KMS-11 (cell line): ENCODE measurements at regions not wholly inside any gene's neighbourhood (a gene's known extent, or its start where the extent isn't known, plus 50 kb on each side); places are given as distances from the start of the nearest gene placed in this dataset.
"Not testable (repeated sequence)": the region's sequence is repeated elsewhere in the genome, so short reads cannot be mapped to it uniquely, and the experiment has no call there.

ENCODE experiments used
- H2AFZ ChIP-seq: fragments of 200-600 bp; sonication (generic); 2 replicates; pipeline ENCODE4 v1.6.1; 2016; ENCODE audit warnings: antibody characterized with exemption, mixed run types, low read depth
- H3K27ac ChIP-seq: fragments of 200-600 bp; sonication (generic); 2 replicates; pipeline ENCODE4 v1.6.1; 2016; ENCODE audit warnings: mild to moderate bottlenecking, mixed run types
- H3K27me3 ChIP-seq: fragments of 200-600 bp; sonication (generic); 2 replicates; pipeline ENCODE4 v1.6.1; 2017; ENCODE audit warnings: mild to moderate bottlenecking, low read depth, mixed run types, moderate library complexity; ENCODE audit not compliant: insufficient read depth
- H3K36me3 ChIP-seq: fragments of 200-600 bp; sonication (generic); 2 replicates; pipeline ENCODE4 v1.6.1; 2017; ENCODE audit warnings: mild to moderate bottlenecking, mixed run types; ENCODE audit not compliant: insufficient read depth
- H3K4me1 ChIP-seq: fragments of 200-600 bp; sonication (generic); 2 replicates; pipeline ENCODE4 v1.6.1; 2016; ENCODE audit warnings: mild to moderate bottlenecking, low read depth, mixed run types; ENCODE audit not compliant: poor library complexity, severe bottlenecking
- H3K4me2 ChIP-seq: fragments of 200-600 bp; sonication (generic); 2 replicates; pipeline ENCODE4 v1.7.0; 2016; ENCODE audit warnings: mild to moderate bottlenecking, mixed run types
- H3K4me3 ChIP-seq: fragments of 200-600 bp; sonication (generic); IDR thresholded peaks from 2 replicates; pipeline ENCODE4 v1.6.1; 2017; ENCODE audit warnings: low read depth, low read length, mixed read lengths; ENCODE audit not compliant: insufficient read depth
- H3K79me2 ChIP-seq: fragments of 200-600 bp; sonication (generic); 2 replicates; pipeline ENCODE4 v1.6.1; 2016; ENCODE audit warnings: low read depth, mixed run types; ENCODE audit not compliant: insufficient read depth
- H3K9ac ChIP-seq: fragments of 200-600 bp; sonication (generic); 2 replicates; pipeline ENCODE4 v1.6.1; 2016; ENCODE audit warnings: mild to moderate bottlenecking, mixed run types
- H4K20me1 ChIP-seq: fragments of 200-600 bp; sonication (generic); 2 replicates; pipeline ENCODE4 v1.6.1; 2016; ENCODE audit warnings: mild to moderate bottlenecking, mixed run types; ENCODE audit not compliant: insufficient read depth
- TF ChIP-seq, protein P1 (sequence below): fragments of 200-600 bp; sonication (generic); conservative IDR thresholded peaks from 2 replicates; pipeline ENCODE4 v1.6.1; 2017; ENCODE audit warnings: low read depth, mild to moderate bottlenecking, antibody characterized with exemption, low read length, moderate library complexity, mixed read lengths

DNA sequence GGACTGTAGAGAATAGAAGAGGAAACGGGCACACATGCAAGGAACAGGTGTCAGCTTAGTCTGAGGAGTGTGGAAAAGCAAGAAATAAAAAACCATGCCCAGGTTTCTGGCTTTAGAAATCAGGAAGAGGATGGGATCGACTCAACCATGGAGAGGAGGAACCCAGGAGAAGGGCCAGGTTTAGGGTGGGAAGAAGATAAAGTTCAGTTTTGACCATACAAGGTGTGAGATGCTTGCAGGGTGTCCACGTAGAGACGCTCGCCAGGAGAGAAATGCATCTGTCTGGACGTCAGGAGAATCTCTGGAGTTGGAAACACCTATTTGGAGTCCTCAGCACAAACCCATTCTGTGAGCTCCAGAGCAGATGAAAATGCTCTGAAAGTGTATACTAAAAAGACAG is 275.1 kb downstream of the CYRIA start:
- H3K36me3 ChIP-seq: no peaks in the 10 kb centered on the region
- H4K20me1 ChIP-seq: no peaks in the 10 kb centered on the region
- H3K27ac ChIP-seq: no peak overlapping the region
- H3K4me1 ChIP-seq: no peaks in the 10 kb centered on the region
- no peak overlapping the region for H3K9ac ChIP-seq
- H2AFZ ChIP-seq: no peak overlapping the region
- H3K27me3 ChIP-seq: no peaks in the 10 kb centered on the region
- no peak overlapping the region for H3K4me2 ChIP-seq
- TF ChIP-seq, protein P1, sequence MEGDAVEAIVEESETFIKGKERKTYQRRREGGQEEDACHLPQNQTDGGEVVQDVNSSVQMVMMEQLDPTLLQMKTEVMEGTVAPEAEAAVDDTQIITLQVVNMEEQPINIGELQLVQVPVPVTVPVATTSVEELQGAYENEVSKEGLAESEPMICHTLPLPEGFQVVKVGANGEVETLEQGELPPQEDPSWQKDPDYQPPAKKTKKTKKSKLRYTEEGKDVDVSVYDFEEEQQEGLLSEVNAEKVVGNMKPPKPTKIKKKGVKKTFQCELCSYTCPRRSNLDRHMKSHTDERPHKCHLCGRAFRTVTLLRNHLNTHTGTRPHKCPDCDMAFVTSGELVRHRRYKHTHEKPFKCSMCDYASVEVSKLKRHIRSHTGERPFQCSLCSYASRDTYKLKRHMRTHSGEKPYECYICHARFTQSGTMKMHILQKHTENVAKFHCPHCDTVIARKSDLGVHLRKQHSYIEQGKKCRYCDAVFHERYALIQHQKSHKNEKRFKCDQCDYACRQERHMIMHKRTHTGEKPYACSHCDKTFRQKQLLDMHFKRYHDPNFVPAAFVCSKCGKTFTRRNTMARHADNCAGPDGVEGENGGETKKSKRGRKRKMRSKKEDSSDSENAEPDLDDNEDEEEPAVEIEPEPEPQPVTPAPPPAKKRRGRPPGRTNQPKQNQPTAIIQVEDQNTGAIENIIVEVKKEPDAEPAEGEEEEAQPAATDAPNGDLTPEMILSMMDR: no peak
- H3K4me3 ChIP-seq: no peak overlapping the region
- H3K79me2 ChIP-seq: no peaks in the 10 kb centered on the region

DNA sequence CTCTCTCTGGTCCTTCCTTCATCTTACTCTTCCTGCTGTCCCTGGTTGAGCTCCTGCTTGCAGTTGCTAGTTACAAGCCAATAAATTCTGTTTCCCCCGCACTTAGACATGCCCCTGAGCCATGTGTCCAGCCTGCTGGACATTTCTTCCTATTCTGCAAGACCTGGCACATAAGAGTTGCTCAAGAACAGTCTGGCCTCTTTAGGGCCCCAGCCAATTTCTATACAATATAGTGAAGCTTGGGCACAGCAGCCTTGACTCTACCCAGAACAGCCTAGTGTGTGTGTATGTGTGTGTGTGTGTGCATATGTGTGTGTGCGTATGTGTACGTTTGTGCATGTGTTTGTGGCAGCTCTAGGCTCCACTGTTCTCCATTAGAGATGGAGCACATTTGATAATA is 276.0 kb downstream of the CYRIA start:
- no peaks in the 10 kb centered on the region for H3K79me2 ChIP-seq
- H3K36me3 ChIP-seq: no peaks in the 10 kb centered on the region
- no peaks in the 10 kb centered on the region for H3K27me3 ChIP-seq
- no peak overlapping the region for H2AFZ ChIP-seq
- H3K4me2 ChIP-seq: no peak overlapping the region
- H3K9ac ChIP-seq: no peak overlapping the region
- H3K27ac ChIP-seq: no peak overlapping the region
- TF ChIP-seq, protein P1: no peak
- no peak overlapping the region for H3K4me3 ChIP-seq
- no peaks in the 10 kb centered on the region for H3K4me1 ChIP-seq
- H4K20me1 ChIP-seq: no peaks in the 10 kb centered on the region

GRCh38 chr2:16388199-16388830 is 277.3 kb downstream of the CYRIA start:
- not testable (repeated sequence) for H3K27ac ChIP-seq, H4K20me1 ChIP-seq, H3K4me1 ChIP-seq, H3K4me2 ChIP-seq, H3K36me3 ChIP-seq, H3K27me3 ChIP-seq, H2AFZ ChIP-seq, H3K9ac ChIP-seq, H3K79me2 ChIP-seq, H3K4me3 ChIP-seq

DNA sequence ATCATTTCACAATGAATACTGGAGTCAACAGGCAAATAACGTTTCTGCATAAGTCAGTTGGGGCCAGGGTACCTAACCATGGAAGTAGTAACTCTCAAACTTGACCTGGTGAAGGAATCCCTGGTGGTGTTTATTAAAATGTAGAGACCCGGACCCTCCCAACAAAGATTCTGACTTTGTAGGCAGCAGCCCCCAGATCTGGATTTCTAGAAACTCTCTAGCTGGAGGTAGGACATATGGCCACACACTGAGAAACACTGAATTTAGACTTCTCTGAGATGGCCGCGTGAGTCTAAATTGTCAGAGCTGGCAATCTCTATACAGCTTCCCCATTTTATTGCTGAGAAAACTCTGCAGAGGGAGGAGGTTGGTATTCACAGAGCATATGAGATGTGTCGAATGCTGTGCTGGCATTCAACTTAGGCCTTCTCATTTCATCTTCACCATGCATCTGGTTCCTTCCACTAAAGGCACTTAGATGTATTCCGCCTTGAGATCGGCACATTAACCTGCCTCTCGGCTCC is 278.1 kb downstream of the CYRIA start:
- no peaks in the 10 kb centered on the region for H3K27me3 ChIP-seq
- TF ChIP-seq, protein P1: no peak

GRCh38 chr2:16386431-16386830 is 279.2 kb downstream of the CYRIA start:
- no peak overlapping the region for H3K27ac ChIP-seq
- no peak overlapping the region for H3K4me3 ChIP-seq
- H4K20me1 ChIP-seq: no peaks in the 10 kb centered on the region
- H3K36me3 ChIP-seq: no peaks in the 10 kb centered on the region
- no peak overlapping the region for H2AFZ ChIP-seq
- H3K79me2 ChIP-seq: no peaks in the 10 kb centered on the region
- H3K9ac ChIP-seq: no peak overlapping the region
- no peaks in the 10 kb centered on the region for H3K4me1 ChIP-seq
- H3K27me3 ChIP-seq: no peaks in the 10 kb centered on the region
- TF ChIP-seq, protein P1: no peak
- H3K4me2 ChIP-seq: no peak overlapping the region

More for the DNA sequence above, 278.1 kb downstream of the CYRIA start:
- H2AFZ ChIP-seq: no peak overlapping the region
- H4K20me1 ChIP-seq: no peaks in the 10 kb centered on the region
- no peaks in the 10 kb centered on the region for H3K4me1 ChIP-seq
- H3K27ac ChIP-seq: no peak overlapping the region
- H3K9ac ChIP-seq: no peak overlapping the region
- H3K4me2 ChIP-seq: no peak overlapping the region
- no peaks in the 10 kb centered on the region for H3K36me3 ChIP-seq
- no peak overlapping the region for H3K4me3 ChIP-seq
- no peaks in the 10 kb centered on the region for H3K79me2 ChIP-seq
